ENCODE measurements at regions not wholly inside any gene's neighbourhood (a gene's known extent, or its start where the extent isn't known, plus 50 kb on each side); places are given as distances from the start of the nearest gene placed in this dataset.

- DNase-seq (ENCODE audit: low spot score): no peak
Measured at GRCh38 chr3:167188592-167188991, 191.5 kb downstream of the ZBBX start.

DNA sequence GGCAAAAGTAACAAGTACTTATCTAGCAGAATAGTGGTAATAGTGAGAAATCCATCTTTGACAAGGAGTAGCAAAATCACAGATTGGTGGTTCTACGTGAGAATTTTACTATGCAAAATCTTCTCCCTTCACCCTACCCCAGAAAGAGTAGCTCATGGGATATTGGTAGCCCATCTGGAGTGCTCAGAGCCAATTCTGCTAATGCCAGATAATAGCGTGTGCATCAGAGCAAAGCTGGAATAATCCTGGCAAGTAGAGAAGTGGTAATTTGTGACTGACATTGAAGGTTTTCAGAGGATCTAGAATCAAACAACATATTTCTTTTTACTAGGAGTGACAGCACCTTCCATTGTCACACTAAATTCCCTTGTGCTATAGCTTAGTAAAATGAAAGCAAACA lies 192.9 kb downstream of the ZBBX start:
- DNase-seq (ENCODE audit: low spot score): no peak

GRCh38 chr3:167184511-167184910 lies 195.6 kb downstream of the ZBBX start:
- DNase-seq (ENCODE audit: low spot score): no peak

GRCh38 chr3:167172377-167172776 lies 207.7 kb downstream of the ZBBX start:
- DNase-seq (ENCODE audit: low spot score): no peak

DNA sequence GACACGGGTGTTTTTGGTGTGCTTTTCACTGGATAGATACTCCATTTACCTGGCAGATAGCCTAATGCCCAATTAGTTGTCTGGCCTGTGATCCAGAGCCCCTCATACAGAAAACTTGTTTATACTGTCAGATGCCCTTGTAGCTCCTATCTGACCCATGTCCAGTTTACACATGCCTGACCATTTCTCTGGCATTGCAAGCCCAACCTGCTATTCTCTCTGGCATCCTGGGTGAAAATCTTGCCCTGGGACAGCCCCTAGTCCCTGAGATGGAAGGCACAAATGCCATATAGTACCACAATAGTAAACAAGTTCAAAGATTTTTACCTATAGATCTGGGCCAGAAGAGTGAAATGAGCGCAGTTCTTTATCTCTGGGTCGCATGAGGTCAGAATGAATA lies 212.6 kb downstream of the ZBBX start:
- no peak for DNase-seq (ENCODE audit: low spot score)

DNA sequence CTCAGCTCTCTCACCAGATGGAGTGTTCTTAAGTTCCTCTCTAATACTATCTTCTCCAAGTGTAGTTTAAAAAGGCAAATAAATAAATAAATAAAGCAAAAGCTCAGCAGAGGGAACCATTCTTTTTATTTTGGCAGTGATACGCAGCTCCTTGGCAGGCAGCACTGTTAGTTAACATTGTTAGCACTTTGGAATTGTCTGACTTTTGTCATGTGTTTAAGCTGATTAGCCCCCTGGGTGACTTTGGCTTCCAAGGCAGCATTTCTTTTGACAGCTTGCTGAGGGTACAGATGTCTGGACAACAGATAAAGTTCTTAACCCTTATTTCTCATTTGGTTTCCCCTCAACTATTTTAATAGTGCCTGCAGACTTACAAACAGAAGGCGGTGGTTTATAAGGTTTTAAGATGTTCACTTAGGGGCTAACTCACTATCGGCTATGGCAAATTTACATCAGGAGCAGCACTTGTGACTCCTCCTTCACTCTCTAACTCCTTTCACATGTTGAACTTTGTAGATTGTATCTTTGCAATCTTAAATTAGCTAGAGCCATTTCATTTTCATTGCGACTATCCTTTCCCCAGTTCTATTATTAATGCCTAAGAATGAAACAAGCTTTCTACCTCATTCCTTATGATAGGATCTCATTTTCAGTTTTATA lies 213.4 kb downstream of the ZBBX start:
- DNase-seq (ENCODE audit: low spot score): no peak

DNA sequence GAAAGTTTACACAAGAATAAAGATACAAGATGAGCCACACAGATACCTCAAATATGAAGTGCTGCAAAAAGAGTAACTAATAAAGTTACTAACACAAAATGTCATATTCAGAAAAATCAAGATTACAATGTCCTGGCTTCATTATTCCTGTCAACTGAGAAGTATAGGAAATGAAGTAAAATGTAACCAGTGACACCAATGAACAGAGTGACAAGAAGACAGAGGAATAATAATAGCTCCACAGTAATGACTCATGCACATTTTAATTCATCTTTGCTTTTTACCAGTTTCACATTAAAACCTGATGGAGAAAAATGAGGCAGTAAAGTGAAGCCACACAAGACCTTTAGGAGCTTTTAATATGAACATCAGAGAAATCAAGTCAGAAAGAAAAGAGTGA lies 214.1 kb downstream of the ZBBX start:
- no peak for DNase-seq (ENCODE audit: low spot score)

DNA sequence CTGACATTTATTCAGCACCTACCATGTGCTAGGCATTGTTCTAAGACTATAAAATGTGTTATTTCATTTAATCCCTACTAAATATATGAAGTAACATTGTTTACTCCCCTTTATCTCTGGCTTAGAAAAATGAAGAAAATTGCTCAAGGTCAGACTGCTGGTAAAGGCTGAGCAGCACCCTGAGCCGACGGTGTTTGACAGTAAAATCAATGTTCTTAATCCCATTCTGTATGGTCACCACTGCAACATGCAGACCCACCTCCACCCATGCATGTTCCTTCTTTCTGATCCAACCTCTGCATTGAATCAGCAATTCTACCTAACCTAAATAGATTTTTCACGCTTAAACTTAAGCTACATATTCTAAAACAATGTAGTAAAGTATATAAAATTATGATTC lies 216.5 kb downstream of the ZBBX start:
- no peak for DNase-seq (ENCODE audit: low spot score)

DNA sequence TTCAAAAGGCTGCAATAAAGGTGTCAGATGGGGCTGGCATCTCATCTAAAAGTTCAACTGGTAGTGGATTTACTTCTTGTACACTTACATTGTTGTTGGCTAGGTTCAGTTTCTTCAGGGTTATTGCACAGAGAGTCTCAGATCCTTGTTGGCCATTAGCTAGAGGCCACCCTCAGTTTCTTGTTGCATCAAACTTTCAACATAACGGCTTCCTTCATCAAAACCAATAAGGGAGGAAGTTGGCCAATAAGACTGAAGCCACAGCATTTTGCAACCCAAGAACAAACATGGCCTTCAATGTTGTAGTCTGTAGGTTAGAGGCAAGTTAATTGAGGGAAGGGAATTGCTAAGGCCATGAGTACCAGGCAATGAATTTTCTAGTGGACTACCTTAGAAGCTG lies 218.0 kb downstream of the ZBBX start:
- DNase-seq (ENCODE audit: low spot score): no peak

DNA sequence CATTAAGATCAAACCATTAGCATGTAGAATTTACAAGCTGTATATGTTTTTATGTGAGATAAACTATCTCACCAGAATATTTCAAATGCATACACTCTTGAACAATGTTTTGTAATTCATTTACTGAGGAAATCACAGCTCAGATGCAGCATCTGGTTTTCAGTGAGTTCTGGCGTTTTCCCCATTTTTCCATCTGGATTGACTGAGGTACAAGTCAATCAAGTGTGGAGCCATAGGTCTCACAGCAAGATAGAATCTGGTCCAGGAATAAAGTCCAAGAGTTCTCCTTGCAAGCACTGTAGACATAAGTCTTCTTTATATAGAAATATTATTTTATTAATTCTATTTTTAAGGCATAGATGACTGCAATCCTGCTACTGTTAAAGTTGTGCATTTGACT lies 219.3 kb downstream of the ZBBX start:
- DNase-seq (ENCODE audit: low spot score): no peak

- DNase-seq (ENCODE audit: low spot score): peak; percentile 8
Measured at GRCh38 chr3:167151636-167152035, 228.5 kb downstream of the ZBBX start.

- DNase-seq (ENCODE audit: low spot score): no peak
Measured at GRCh38 chr3:167148136-167148535, 232.0 kb downstream of the ZBBX start.

GRCh38 chr3:167146911-167147310 lies 233.2 kb downstream of the ZBBX start:
- no peak for DNase-seq (ENCODE audit: low spot score)

DNA sequence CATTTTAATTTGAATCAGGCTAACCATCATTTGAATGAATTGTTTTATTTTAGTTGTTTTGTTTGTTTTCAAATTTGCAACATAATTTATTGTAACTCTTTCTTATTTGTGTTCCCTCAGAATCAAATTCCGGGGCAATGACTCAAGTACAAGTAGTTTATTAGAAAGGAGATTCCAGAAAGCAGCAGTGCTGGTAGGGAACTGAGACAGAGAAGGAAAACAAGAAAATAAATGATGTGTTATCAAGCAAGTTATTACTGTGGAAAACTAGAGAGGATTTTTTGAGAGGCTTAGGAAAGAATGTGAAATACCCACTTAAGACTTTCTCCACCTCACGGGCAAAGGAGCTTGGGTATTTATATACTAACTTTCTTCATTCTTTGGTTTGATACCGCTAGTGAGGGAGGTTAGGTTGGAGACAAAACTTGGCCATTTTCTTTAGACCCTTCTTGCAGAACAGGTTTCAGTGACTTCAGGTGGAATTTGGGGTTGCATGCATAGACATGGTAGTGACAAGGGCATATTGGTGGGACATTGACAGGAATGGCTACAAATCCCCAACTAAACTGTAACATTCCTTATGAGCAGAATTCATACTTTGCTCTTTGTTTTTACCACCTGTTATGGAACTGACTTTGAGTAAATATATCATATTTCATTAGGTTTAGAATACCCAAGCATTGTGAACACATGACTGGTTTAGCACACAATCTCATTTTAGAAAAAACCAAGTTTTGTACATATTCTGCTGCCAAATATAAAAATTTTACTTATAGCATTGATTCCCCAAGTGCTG lies 254.3 kb downstream of the ZBBX start:
- DNase-seq (ENCODE audit: low spot score): no peak

GRCh38 chr3:167120828-167121227 lies 259.3 kb downstream of the ZBBX start:
- no peak for DNase-seq (ENCODE audit: low spot score)

- no peak for DNase-seq (ENCODE audit: low spot score)
Measured at GRCh38 chr3:167116120-167116922, 263.8 kb downstream of the ZBBX start.

- no peak for DNase-seq (ENCODE audit: low spot score)
Measured at GRCh38 chr3:167115331-167115934, 264.7 kb downstream of the ZBBX start.

- DNase-seq (ENCODE audit: low spot score): no peak
Measured at GRCh38 chr3:167114619-167115018, 265.5 kb downstream of the ZBBX start.

DNA sequence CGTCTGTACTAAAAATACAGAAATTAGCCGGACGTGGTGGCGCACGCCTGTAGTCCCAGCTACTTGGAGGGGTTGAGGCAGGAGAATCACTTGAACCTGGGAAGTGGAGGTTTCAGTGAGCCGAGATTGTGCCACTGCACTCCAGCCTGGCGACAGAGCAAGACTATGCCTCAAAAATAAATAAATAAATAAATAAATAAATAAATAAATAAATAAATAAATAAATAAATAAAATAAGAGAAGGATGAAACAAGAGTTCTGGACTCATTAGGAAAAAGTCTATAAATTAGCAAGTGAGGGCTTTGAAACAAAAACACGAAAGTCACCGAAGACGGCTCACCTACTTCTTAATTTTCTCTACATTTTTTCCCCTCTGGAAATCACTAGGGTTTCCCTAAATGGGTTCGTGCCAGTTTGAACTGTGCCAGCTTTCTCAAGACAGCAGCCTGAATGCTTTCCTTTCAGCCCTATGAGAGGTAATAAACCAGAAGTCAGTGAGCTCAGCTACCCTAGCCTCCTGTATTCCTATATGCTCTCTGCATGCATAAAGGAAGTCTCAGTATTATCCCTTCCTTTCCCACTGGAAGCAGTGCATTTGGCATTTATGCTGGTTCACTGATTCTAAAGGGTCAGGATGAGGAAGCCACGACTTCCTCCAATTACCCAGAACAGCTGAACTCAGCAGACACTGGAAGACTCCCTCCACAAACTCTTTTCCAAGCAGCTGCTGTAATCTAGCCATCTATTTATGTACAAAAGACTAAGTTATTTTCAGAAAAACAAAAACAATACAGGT lies 266.9 kb downstream of the ZBBX start:
- no peak for DNase-seq (ENCODE audit: low spot score)

GRCh38 chr3:167110901-167111300 lies 269.2 kb downstream of the ZBBX start:
- peak; percentile 70 for DNase-seq (ENCODE audit: low spot score)

DNA sequence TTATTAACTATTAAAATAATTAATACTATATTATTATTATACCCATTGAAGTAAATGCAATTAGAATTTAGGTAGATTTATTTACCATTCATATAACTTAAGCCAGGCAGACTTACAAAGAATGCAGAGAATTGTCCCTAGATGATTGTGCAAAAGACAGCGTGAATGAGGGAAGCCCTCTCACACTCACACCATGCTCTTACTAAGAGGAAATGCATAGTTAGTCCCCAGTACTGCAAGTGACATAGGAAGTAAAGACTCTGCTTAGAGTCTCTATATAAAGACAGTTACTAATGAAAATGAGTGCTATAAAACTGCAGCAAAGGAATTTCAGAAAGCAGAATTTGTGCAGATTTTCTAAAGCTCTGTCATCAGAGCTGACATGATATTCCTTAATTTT lies 270.4 kb downstream of the ZBBX start:
- no peak for DNase-seq (ENCODE audit: low spot score)

GRCh38 chr3:167106456-167106855 lies 273.6 kb downstream of the ZBBX start:
- no peak for DNase-seq (ENCODE audit: low spot score)
